NCI-H2227 (cell line): ENCODE measurements at regions not wholly inside any gene's neighbourhood (a gene's known extent, or its start where the extent isn't known, plus 50 kb on each side); places are given as distances from the start of the nearest gene placed in this dataset.
"Not testable (repeated sequence)": the region's sequence is repeated elsewhere in the genome, so short reads cannot be mapped to it uniquely, and the experiment has no call there.

ENCODE experiments used
- DNase-seq: peaks from one replicate; lab custom pipeline; 2025; ENCODE audit not compliant: unreplicated experiment; lab: John Stamatoyannopoulos, UW

GRCh38 chr18:71405169-71405809 is 1116.4 kb downstream of the SOCS6 start:
- no peak for DNase-seq

DNA sequence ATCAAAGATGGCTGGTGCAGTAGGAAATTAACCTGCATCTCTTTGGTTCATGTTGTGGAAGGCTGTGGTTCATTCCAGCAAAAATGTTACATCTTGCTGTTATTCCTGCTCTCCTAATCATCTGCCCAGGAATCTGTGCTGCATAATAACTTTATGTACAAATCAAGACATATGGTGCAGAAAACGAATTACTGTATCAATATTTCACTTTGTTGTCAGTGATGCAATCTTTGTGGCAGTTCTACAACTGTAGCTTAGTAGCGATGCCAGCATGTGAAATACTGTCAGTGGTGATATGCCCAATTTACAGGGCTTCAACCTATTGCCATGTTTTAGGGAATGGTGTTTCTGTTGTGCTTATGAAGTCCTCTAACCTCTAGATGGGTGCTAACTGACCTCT is 1114.7 kb downstream of the SOCS6 start:
- DNase-seq = no peak

DNA sequence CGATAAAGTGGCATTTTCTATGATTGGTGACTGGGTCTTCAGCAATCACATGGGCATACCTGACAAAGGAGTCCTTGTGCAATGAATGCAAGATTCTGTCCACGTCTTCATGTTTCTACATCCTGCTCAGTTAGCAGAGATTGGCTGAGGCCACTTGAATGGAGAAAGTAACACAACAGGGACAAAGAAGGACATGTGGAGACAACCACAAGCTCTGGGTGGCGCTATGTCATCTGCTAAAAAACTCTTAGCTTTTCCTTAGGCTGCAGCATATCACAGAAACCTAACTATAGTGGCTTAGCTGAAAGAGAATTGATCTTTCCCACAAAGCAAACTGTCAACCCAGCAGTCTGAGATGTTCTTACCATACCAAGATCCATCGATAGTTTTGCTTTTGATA is 1109.7 kb downstream of the SOCS6 start:
- no peak for DNase-seq

- DNase-seq = no peak
Measured at GRCh38 chr18:71388148-71388547, 1099.3 kb downstream of the SOCS6 start.

DNA sequence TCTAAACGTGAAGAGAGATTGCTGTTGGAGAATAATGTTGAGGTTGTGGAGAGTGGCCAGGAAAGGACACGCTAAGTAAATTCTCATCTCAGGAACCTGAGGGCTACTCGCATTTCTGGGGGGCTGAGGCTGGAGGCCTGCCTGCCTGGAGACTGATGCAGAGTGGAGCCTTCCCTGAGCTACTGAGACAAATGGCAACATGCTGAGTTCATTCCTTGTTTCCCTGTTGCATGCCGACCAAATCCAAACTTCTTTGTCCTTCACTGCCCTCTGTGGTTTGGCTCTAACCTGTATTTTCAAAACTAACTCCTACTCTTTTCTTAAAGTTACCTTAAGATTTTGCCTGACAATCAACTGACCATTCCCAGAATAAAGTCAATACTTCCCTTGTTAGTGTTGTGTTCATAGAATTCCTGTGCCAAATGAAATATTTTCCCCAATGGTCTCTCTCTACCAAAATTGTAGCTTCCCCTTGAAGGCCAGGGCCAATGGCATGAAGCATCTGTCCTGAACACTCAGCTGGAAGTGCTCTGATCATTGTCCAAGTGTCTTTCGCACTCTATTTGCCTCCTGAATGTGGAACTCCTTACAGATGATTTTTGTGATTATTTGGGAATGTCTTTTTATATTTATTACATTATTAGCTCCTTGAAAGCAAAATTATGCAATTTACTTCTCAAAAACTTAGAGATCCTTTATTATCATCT is 1085.6 kb downstream of the SOCS6 start:
- no peak for DNase-seq

DNA sequence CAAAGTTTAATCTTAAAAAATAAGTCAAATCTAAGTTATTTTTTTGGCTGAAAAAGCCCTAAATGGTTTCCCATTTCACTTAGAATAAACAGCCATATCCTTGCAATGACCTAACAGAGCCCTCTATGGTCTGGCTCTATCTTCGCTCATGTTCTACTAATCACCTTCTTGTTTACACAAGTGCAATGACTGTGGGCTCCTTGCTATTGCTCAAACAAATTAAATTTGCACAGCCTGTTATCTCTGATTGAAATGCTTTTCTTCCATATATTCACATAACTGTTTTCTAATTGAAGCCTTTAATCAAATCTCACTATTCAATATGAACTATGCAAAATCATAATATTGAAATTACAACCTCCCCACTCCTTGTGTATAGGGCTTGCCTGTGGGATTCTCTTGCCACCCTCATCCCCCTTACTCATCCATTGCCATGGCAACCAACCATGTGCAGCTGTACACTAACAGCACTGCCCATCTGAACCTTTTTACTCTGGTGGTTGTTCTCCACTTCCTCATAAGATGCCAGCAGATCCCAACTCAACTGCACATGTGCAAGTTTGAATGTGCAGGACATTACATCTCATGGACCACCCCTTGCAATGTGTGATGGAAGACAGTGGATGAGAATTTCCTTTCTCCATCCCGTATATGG is 1083.2 kb downstream of the SOCS6 start:
- no peak for DNase-seq

- DNase-seq = no peak
Measured at GRCh38 chr18:71370671-71371445, 1082.0 kb downstream of the SOCS6 start.

- no peak for DNase-seq
Measured at GRCh38 chr18:71370095-71370494, 1081.2 kb downstream of the SOCS6 start.

GRCh38 chr18:71362140-71362539 is 1073.3 kb downstream of the SOCS6 start:
- DNase-seq = no peak

GRCh38 chr18:71355599-71355998 is 1066.8 kb downstream of the SOCS6 start:
- not testable (repeated sequence) for DNase-seq

DNA sequence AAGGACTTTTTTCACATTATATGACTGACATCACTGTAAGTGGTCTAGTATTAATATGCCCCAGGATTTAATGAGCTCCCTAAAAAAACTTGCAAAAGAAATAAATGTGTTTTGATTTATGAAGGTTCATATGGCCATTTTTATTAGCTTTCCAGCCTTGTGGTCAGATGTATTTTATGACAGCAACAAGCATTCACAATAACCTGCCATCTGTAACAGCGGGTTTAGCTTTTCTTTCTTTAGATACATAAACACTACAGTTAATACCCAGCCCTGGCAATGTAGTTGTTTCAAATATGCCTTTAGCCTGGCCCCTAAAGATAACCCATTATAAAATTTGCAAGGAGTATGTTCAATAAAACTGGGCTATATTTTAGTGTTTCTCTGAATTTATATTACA is 1063.8 kb downstream of the SOCS6 start:
- DNase-seq = no peak

DNA sequence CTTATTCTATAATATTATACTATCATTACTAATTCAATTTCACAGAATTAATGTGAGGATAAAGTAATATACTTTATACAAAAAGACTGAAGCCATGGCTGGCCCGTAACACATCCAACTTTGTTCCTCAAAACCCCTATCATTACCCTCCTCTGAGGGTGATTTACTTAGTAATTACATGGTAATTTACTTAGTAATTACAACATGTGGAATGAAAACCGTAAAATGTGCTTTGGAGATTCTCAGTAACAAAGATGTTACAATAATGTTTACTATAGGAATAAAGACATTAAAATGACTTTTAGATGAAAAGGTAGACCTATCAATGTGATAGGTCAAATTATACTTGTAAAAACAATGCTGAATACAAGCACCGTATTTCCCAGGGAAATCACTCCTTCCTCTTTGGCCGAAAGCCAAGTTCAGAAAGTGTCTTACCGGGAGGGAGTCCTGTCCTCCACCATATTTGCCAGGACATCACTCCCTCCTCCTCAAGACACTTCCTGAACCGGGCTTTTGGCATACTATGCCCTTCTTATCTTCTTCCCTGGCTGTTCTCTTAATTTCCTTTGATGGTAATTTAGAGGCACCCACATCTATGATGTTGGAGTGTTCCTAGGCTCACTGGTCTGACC is 1047.8 kb downstream of the SOCS6 start:
- DNase-seq = no peak

DNA sequence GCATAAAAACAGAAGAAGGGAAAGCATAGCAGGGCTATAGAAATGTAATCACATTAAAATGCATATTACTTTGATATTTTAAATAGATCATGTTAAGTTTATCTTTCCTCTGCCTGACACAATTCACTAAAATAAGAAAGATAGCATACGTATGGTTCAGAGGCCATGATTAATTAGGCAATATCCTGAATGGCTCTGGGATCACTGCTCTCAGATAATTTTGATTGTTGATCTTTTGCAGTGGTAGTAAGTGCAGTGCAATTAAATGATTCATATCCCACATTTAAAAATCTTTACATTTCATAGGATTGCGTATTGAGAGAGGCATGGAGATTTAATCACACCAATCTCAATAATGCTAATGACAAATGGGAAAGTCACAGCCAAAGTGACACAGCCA is 1040.7 kb downstream of the SOCS6 start:
- no peak for DNase-seq

DNA sequence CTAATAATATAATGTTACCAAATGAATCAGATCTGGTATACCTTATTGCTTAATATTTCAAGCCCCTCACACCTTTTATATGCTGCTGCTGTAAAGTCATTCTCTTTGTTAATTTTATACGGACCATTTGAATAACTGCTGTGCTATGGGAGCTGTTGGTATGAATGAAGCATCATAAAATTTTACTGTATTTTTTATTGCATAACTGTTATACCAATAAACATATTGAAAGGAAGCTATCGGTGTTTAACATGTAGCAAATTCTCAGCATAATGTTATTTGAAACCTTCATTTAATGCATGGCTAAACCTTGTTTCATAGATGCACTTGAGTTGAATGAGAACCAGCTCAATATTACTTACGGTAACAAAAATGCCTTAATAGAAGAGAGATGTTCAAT is 1040.3 kb downstream of the SOCS6 start:
- DNase-seq = no peak

GRCh38 chr18:71327850-71328249 is 1039.0 kb downstream of the SOCS6 start:
- no peak for DNase-seq

DNA sequence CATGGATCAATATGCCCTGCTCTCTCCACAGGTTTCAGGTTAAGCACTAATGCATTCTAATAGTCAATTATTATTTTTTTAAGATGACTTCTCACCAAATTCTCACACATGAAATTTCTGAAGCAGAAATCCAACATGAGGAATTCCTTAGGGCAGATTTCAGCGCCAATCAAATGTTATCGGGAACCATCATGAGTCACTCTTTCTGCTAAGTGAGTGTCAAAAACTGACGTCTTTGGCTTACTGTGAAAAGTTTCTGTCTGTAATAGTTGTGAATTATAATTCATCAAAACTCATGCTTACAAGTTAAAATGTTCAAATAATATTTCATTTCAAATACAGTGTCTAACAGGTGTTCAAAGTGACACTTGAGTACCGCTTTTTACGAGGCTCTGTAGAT is 1038.6 kb downstream of the SOCS6 start:
- no peak for DNase-seq

GRCh38 chr18:71326826-71327225 is 1038.0 kb downstream of the SOCS6 start:
- DNase-seq = no peak

GRCh38 chr18:71324356-71324755 is 1035.5 kb downstream of the SOCS6 start:
- DNase-seq = no peak

- DNase-seq = no peak
Measured at GRCh38 chr18:71322201-71322600, 1033.4 kb downstream of the SOCS6 start.

DNA sequence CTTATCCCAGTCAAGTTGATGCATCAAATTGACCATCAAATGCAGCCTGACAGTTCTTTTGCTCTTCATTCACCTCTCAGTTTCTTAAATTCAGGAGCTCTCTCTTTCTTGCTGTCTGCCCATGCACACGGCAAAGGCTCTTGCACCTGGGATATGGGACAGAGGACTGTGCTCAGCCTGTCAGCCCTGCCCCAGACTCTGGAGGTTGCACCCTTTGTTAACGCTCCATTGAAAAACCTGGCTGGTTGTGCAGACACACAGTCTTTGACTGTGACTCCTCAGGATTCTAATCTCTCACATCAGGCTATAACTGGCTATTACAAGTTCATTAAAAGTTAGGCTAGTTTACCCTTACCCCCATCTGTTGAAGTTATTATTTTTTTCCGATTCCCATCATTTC is 1032.5 kb downstream of the SOCS6 start:
- DNase-seq = no peak

DNA sequence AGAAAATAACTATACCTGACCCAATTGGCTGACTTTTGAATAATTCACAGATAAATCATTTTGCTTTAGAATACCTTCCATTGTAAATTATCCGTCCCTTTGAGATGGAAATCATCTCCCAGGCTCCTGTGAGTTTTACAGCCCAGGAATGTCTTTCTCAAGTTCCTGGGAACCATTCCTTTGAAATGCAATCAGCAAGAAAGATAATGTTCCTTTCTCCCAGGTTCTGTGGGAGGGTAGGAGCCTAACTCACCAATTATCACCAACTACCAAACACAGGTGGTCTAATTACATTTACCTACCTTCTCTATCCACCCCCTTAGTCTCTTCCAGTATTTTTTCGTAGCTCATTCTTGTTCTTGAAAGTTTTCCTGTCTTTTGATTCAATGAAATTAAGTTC is 1016.0 kb downstream of the SOCS6 start:
- no peak for DNase-seq
